DND-41 (cell line): ENCODE measurements at regions not wholly inside any gene's neighbourhood (a gene's known extent, or its start where the extent isn't known, plus 50 kb on each side); places are given as distances from the start of the nearest gene placed in this dataset.

Experiments
- EZH2 ChIP-seq: IDR thresholded peaks from 3 replicates; pipeline ENCODE4 v1.6.1; 2012; ENCODE audit warnings: borderline replicate concordance, low read depth, mild to moderate bottlenecking, moderate library complexity, low read length, inconsistent platforms; ENCODE audit not compliant: severe bottlenecking
- TF ChIP-seq, protein P1 (sequence below): IDR thresholded peaks from 2 replicates; pipeline ENCODE4 v1.5.1; 2012; ENCODE audit warnings: borderline replicate concordance, low read length, moderate library complexity, mild to moderate bottlenecking; ENCODE audit not compliant: poor library complexity, severe bottlenecking; ENCODE audit errors: extremely low read depth

DNA sequence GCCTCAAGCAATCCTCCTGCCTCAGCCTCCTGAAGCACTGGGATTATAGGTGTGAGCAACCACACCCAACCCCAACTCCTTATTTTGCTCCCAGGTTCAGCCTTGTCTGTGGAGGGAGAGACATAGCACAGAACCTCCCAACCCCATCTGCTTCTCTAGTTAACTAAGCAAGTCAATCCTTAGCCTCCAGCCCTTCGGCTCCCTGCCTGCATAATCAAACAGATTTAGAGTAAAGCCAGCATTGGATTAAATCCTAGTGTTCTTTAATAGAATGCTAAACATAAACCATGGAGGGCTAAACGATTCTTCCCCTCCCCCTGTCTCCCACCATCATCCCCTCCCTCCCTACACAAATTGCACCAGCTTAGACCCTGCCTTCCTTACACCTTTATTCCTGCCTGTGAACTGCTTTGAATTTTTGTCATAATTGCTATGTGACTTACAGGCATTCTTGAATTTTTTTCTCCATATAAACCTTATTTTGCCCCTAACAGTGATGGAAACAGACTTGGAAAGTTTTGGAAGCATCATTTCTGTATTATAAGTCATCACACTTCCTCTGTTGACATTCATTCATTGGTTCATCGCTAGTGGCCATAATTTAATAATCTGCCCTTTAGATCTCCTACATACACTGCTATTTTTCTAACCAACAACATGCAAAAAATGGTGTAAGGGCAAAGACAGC lies 72.6 kb upstream of the TOMM7 start:
- TF ChIP-seq, protein P1, sequence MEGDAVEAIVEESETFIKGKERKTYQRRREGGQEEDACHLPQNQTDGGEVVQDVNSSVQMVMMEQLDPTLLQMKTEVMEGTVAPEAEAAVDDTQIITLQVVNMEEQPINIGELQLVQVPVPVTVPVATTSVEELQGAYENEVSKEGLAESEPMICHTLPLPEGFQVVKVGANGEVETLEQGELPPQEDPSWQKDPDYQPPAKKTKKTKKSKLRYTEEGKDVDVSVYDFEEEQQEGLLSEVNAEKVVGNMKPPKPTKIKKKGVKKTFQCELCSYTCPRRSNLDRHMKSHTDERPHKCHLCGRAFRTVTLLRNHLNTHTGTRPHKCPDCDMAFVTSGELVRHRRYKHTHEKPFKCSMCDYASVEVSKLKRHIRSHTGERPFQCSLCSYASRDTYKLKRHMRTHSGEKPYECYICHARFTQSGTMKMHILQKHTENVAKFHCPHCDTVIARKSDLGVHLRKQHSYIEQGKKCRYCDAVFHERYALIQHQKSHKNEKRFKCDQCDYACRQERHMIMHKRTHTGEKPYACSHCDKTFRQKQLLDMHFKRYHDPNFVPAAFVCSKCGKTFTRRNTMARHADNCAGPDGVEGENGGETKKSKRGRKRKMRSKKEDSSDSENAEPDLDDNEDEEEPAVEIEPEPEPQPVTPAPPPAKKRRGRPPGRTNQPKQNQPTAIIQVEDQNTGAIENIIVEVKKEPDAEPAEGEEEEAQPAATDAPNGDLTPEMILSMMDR, result no peak
- TF ChIP-seq EZH2, result no peak
